ENCODE measurements at regions not wholly inside any gene's neighbourhood (a gene's known extent, or its start where the extent isn't known, plus 50 kb on each side); places are given as distances from the start of the nearest gene placed in this dataset.

- intact Hi-C loops (cut with micrococcal nuclease): no loop called here
- POLR2A ChIA-PET: no interaction called here
- DNase-seq (ENCODE audit: low read depth, low spot score): no peak
- TF ChIP-seq SRF (IDR thresholded peaks at IDR 0.05; ENCODE audit: low read depth) (no peak), EZH2 (IDR thresholded peaks at IDR 0.05) (no peak), JUND (IDR thresholded peaks at IDR 0.05) (no peak), CBX3 (IDR thresholded peaks at IDR 0.05; ENCODE audit: low read depth) (no peak), FOSL1 (IDR thresholded peaks at IDR 0.05; ENCODE audit: low read depth) (no peak), SIN3A (IDR thresholded peaks at IDR 0.05; ENCODE audit: low read depth) (no peak), REST (IDR thresholded peaks at IDR 0.05; ENCODE audit: low read depth) (no peak), ATF3 (IDR thresholded peaks at IDR 0.05) (no peak), EGR1 (IDR thresholded peaks at IDR 0.05; ENCODE audit: low read depth) (no peak), TCF7L2 (IDR thresholded peaks at IDR 0.05; ENCODE audit: borderline replicate concordance, extremely low read depth, insufficient read depth, insufficient read length) (no peak), ZFX (IDR thresholded peaks at IDR 0.05) (no peak), YY1 (IDR thresholded peaks at IDR 0.05; ENCODE audit: extremely low read depth, insufficient replicate concordance, low read depth, low read length) (no peak), SP1 (IDR thresholded peaks at IDR 0.05; ENCODE audit: low read depth) (no peak), CEBPB (IDR thresholded peaks at IDR 0.05; ENCODE audit: low read depth) (no peak), ELF1 (IDR thresholded peaks at IDR 0.05; ENCODE audit: borderline replicate concordance, low read depth) (no peak), EZH2phosphoT487 (IDR thresholded peaks at IDR 0.05; ENCODE audit: borderline replicate concordance) (no peak)
- TF ChIP-seq, protein P1, sequence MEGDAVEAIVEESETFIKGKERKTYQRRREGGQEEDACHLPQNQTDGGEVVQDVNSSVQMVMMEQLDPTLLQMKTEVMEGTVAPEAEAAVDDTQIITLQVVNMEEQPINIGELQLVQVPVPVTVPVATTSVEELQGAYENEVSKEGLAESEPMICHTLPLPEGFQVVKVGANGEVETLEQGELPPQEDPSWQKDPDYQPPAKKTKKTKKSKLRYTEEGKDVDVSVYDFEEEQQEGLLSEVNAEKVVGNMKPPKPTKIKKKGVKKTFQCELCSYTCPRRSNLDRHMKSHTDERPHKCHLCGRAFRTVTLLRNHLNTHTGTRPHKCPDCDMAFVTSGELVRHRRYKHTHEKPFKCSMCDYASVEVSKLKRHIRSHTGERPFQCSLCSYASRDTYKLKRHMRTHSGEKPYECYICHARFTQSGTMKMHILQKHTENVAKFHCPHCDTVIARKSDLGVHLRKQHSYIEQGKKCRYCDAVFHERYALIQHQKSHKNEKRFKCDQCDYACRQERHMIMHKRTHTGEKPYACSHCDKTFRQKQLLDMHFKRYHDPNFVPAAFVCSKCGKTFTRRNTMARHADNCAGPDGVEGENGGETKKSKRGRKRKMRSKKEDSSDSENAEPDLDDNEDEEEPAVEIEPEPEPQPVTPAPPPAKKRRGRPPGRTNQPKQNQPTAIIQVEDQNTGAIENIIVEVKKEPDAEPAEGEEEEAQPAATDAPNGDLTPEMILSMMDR (IDR thresholded peaks at IDR 0.05 in 2 of 3, conservative IDR thresholded peaks at IDR 0.05 in 1 of 3; ENCODE audit: borderline replicate concordance in 1 of 3, insufficient read depth in 1 of 3, low read depth in 2 of 3, low read length in 2 of 3): no peak
- TF ChIP-seq, protein P2, sequence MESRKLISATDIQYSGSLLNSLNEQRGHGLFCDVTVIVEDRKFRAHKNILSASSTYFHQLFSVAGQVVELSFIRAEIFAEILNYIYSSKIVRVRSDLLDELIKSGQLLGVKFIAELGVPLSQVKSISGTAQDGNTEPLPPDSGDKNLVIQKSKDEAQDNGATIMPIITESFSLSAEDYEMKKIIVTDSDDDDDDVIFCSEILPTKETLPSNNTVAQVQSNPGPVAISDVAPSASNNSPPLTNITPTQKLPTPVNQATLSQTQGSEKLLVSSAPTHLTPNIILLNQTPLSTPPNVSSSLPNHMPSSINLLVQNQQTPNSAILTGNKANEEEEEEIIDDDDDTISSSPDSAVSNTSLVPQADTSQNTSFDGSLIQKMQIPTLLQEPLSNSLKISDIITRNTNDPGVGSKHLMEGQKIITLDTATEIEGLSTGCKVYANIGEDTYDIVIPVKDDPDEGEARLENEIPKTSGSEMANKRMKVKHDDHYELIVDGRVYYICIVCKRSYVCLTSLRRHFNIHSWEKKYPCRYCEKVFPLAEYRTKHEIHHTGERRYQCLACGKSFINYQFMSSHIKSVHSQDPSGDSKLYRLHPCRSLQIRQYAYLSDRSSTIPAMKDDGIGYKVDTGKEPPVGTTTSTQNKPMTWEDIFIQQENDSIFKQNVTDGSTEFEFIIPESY (IDR thresholded peaks at IDR 0.05; ENCODE audit: extremely low read depth, insufficient replicate concordance, low read length): no peak
- no peaks in the 10 kb centered on the region for H3K4me1 ChIP-seq (ENCODE audit: control insufficient read depth in 1 of 2, insufficient read depth in 2 of 2, low read length in 2 of 2)
- H2AFZ ChIP-seq (ENCODE audit: low read depth, low read length, poor library complexity, severe bottlenecking): no peak overlapping the region
- H3K9me3 ChIP-seq (ENCODE audit: control insufficient read depth in 1 of 2, insufficient read depth in 1 of 2, low read depth in 1 of 2, low read length in 2 of 2): no peaks in the 10 kb centered on the region
- H3K27ac ChIP-seq (ENCODE audit: low read depth, low read length): no peak overlapping the region
- H3K4me2 ChIP-seq (ENCODE audit: low read length): no peak overlapping the region
- no peak overlapping the region for H3K4me3 ChIP-seq (replicated peaks in 1 of 2; ENCODE audit: low read depth in 1 of 2, low read length in 2 of 2)
- CTCF ChIA-PET: no interaction called here
- RAD21 ChIA-PET (ENCODE audit: low non-redundant PET in 1 of 2, low total read pairs in 2 of 2, uncharacterized antibody in 2 of 2, unreplicated experiment in 2 of 2): no interaction called here
- H3K79me2 ChIP-seq (ENCODE audit: insufficient read depth, low read length): no peaks in the 10 kb centered on the region
- H3K36me3 ChIP-seq (ENCODE audit: control insufficient read depth in 1 of 2, insufficient read depth in 2 of 2, low read length in 2 of 2): no peaks in the 10 kb centered on the region
- BruUV-seq (replicated peaks): no TSS peak
- H4K20me1 ChIP-seq (ENCODE audit: insufficient read depth): no peaks in the 10 kb centered on the region
- H3K9ac ChIP-seq (ENCODE audit: low read length): no peak overlapping the region
- peaks cover 19% of the 10 kb centered on the region for H3K27me3 ChIP-seq (ENCODE audit: insufficient read depth, low read length)
- no peaks in the 10 kb centered on the region for H3K9me2 ChIP-seq (ENCODE audit: insufficient read depth)
- no peak for ATAC-seq
These were observed 498.0 kb upstream of the ZMIZ1 start for GRCh38 chr10:78570633-78571235.

All from HCT116 (cell line).